T-helper 2 cell (primary cell): ENCODE measurements at regions not wholly inside any gene's neighbourhood (a gene's known extent, or its start where the extent isn't known, plus 50 kb on each side); places are given as distances from the start of the nearest gene placed in this dataset.

Source experiments
- DNase-seq, 5 experiments: peaks; one replicate each; pipeline versions ENCODE4 v3.0.0 to v3.0.0-alpha.2; 2012 to 2022

GRCh38 chr16:86061721-86062120 is 162.8 kb downstream of the IRF8 start:
- DNase-seq, result no peak

- no peak for DNase-seq
Observed at GRCh38 chr16:86062271-86062965, 163.5 kb downstream of the IRF8 start.

GRCh38 chr16:86063760-86064405 is 164.9 kb downstream of the IRF8 start:
- no peak for DNase-seq

- DNase-seq, result no peak
Observed at GRCh38 chr16:86064431-86065250, 165.7 kb downstream of the IRF8 start.

GRCh38 chr16:86065711-86066110 is 166.7 kb downstream of the IRF8 start:
- DNase-seq, result no peak

- DNase-seq, result no peak
Observed at GRCh38 chr16:86066811-86067210, 167.8 kb downstream of the IRF8 start.

- DNase-seq, result no peak
Observed at GRCh38 chr16:86067516-86067915, 168.6 kb downstream of the IRF8 start.

GRCh38 chr16:86067936-86068335 is 169.0 kb downstream of the IRF8 start:
- no peak for DNase-seq

- DNase-seq, result no peak
Observed at GRCh38 chr16:86068722-86069121, 169.8 kb downstream of the IRF8 start.

GRCh38 chr16:86069736-86070298 is 170.9 kb downstream of the IRF8 start:
- DNase-seq, result no peak

GRCh38 chr16:86070484-86070883 is 171.5 kb downstream of the IRF8 start:
- no peak for DNase-seq

GRCh38 chr16:86070971-86071370 is 172.0 kb downstream of the IRF8 start:
- DNase-seq, result no peak

- DNase-seq, result no peak
Observed at GRCh38 chr16:86071611-86072240, 172.8 kb downstream of the IRF8 start.

- peak in 1 of 5 experiments; percentile 24 for DNase-seq
Observed at GRCh38 chr16:86072328-86073102, 173.6 kb downstream of the IRF8 start.

- DNase-seq, result no peak
Observed at GRCh38 chr16:86073103-86073625, 174.2 kb downstream of the IRF8 start.

- no peak for DNase-seq
Observed at GRCh38 chr16:86073763-86074493, 175.0 kb downstream of the IRF8 start.

- DNase-seq, result peak in 1 of 5 experiments; percentile 24
Observed at GRCh38 chr16:86074651-86075487, 175.9 kb downstream of the IRF8 start.

- DNase-seq, result no peak
Observed at GRCh38 chr16:86075488-86075785, 176.5 kb downstream of the IRF8 start.

- no peak for DNase-seq
Observed at GRCh38 chr16:86075839-86076440, 177.0 kb downstream of the IRF8 start.

GRCh38 chr16:86076606-86077005 is 177.6 kb downstream of the IRF8 start:
- no peak for DNase-seq
